ENCODE measurements at regions not wholly inside any gene's neighbourhood (a gene's known extent, or its start where the extent isn't known, plus 50 kb on each side); places are given as distances from the start of the nearest gene placed in this dataset.

DNA sequence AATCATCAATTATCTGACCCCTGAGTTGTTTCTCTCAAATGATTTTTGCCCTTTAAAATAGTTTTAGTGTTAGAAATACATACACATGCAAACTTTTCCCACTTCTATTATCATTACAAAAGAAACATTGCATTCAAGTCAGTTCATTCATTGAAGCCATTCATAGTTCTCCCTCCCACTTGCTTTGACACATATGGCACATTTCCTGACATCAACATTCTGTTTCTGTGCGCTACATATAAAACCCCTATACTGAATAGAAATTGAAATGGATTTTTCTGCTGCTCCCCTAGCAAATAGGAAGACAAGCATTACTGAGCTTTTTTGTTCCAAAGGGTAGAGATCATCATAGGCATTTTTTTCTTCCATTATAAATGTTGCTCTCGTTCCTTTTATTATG is 497.9 kb upstream of the PCDH10 start:
- DNase-seq (ENCODE audit: low spot score) = no peak

More for the DNA sequence above, 497.9 kb upstream of the PCDH10 start:
- H3K27me3 ChIP-seq (ENCODE audit: control insufficient read depth in 4 of 4, insufficient read depth in 4 of 4, low read length in 3 of 4) = no peaks in the 10 kb centered on the region
- no peak overlapping the region for H3K9ac ChIP-seq (ENCODE audit: low read depth in 1 of 2, low read length in 2 of 2)
- H3K4me3 ChIP-seq (ENCODE audit: low read depth in 1 of 3, low read length in 3 of 3) = no peak overlapping the region
- TF ChIP-seq ZBTB33 (IDR thresholded peaks at IDR 0.05) (no peak), RXRA (IDR thresholded peaks at IDR 0.05) (no peak), HNF4A (conservative IDR thresholded peaks at IDR 0.05) (no peak), ATF3 (IDR thresholded peaks at IDR 0.05) (no peak), FOXA2 (IDR thresholded peaks at IDR 0.05) (no peak), YY1 (IDR thresholded peaks at IDR 0.05) (no peak), GABPA (IDR thresholded peaks at IDR 0.05 in 1 of 2, conservative IDR thresholded peaks at IDR 0.05 in 1 of 2) (no peak), RAD21 (IDR thresholded peaks at IDR 0.05) (no peak), TAF1 (conservative IDR thresholded peaks at IDR 0.05) (no peak), FOXA1 (IDR thresholded peaks at IDR 0.05) (no peak), SP1 (IDR thresholded peaks at IDR 0.05) (no peak), JUND (IDR thresholded peaks at IDR 0.05) (no peak), CTCF (IDR thresholded peaks at IDR 0.05; ENCODE audit: low read depth, low read length, missing input control) (no peak), EGR1 (IDR thresholded peaks at IDR 0.05; ENCODE audit: low read depth in 2 of 2) (no peak)
- TF ChIP-seq, protein P1, sequence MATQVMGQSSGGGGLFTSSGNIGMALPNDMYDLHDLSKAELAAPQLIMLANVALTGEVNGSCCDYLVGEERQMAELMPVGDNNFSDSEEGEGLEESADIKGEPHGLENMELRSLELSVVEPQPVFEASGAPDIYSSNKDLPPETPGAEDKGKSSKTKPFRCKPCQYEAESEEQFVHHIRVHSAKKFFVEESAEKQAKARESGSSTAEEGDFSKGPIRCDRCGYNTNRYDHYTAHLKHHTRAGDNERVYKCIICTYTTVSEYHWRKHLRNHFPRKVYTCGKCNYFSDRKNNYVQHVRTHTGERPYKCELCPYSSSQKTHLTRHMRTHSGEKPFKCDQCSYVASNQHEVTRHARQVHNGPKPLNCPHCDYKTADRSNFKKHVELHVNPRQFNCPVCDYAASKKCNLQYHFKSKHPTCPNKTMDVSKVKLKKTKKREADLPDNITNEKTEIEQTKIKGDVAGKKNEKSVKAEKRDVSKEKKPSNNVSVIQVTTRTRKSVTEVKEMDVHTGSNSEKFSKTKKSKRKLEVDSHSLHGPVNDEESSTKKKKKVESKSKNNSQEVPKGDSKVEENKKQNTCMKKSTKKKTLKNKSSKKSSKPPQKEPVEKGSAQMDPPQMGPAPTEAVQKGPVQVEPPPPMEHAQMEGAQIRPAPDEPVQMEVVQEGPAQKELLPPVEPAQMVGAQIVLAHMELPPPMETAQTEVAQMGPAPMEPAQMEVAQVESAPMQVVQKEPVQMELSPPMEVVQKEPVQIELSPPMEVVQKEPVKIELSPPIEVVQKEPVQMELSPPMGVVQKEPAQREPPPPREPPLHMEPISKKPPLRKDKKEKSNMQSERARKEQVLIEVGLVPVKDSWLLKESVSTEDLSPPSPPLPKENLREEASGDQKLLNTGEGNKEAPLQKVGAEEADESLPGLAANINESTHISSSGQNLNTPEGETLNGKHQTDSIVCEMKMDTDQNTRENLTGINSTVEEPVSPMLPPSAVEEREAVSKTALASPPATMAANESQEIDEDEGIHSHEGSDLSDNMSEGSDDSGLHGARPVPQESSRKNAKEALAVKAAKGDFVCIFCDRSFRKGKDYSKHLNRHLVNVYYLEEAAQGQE (IDR thresholded peaks at IDR 0.05) = no peak
- no peaks in the 10 kb centered on the region for H3K4me1 ChIP-seq (ENCODE audit: control insufficient read depth in 4 of 4, insufficient read depth in 4 of 4, low read length in 3 of 4)
- no peaks in the 10 kb centered on the region for H3K36me3 ChIP-seq (ENCODE audit: control insufficient read depth in 4 of 4, insufficient read depth in 3 of 4, low read depth in 1 of 4, low read length in 3 of 4)
- H3K9me3 ChIP-seq (ENCODE audit: control insufficient read depth in 4 of 4, low read length in 3 of 4) = no peaks in the 10 kb centered on the region
- no peak overlapping the region for H3K27ac ChIP-seq (ENCODE audit: low read depth in 1 of 2, low read length in 2 of 2)
- WGBS = 81% methylated on average over 2 of the region's 2 CpGs

All from liver (tissue), 8 donors.